Ishikawa (cell line): ENCODE measurements at regions not wholly inside any gene's neighbourhood (a gene's known extent, or its start where the extent isn't known, plus 50 kb on each side); places are given as distances from the start of the nearest gene placed in this dataset.

Experiments
- CEBPB ChIP-seq: IDR thresholded peaks from 2 replicates; pipeline ENCODE4 v1.6.1; 2012
- CREB1 ChIP-seq: IDR thresholded peaks from 2 replicates; pipeline ENCODE4 v1.6.1; 2012; ENCODE audit warnings: low read depth
- EP300 ChIP-seq: IDR thresholded peaks from 2 replicates; pipeline ENCODE4 v1.6.1; 2012; ENCODE audit warnings: borderline replicate concordance
- FOXM1 ChIP-seq: IDR thresholded peaks from 2 replicates; pipeline ENCODE4 v1.6.1; 2012; ENCODE audit warnings: low read depth, borderline replicate concordance
- MAX ChIP-seq: IDR thresholded peaks from 2 replicates; pipeline ENCODE4 v1.6.1; 2012
- RAD21 ChIP-seq: IDR thresholded peaks from 2 replicates; pipeline ENCODE4 v1.6.1; 2012; ENCODE audit warnings: low read depth
- REST ChIP-seq: IDR thresholded peaks from 2 replicates; pipeline ENCODE4 v1.6.1; 2012; ENCODE audit warnings: low read depth, mild to moderate bottlenecking
- TAF1 ChIP-seq: IDR thresholded peaks from 2 replicates; pipeline ENCODE4 v1.6.1; 2012; ENCODE audit warnings: low read depth, mild to moderate bottlenecking
- TCF12 ChIP-seq: IDR thresholded peaks from 2 replicates; pipeline ENCODE4 v1.6.1; 2012; ENCODE audit warnings: low read depth
- TEAD4 ChIP-seq: IDR thresholded peaks from 2 replicates; pipeline ENCODE4 v1.6.1; 2012
- USF1 ChIP-seq: IDR thresholded peaks from 2 replicates; pipeline ENCODE4 v1.6.1; 2012
- ZBTB7A ChIP-seq: IDR thresholded peaks from 2 replicates; pipeline ENCODE4 v1.6.1; 2012; ENCODE audit warnings: low read depth

GRCh38 chr4:181475781-181476507 lies 767.3 kb upstream of the TENM3 start:
- TF ChIP-seq USF1: no peak
- TF ChIP-seq REST: no peak
- TF ChIP-seq RAD21: no peak
- no peak for TF ChIP-seq MAX
- no peak for TF ChIP-seq EP300
- TF ChIP-seq CREB1: no peak
- no peak for TF ChIP-seq TEAD4
- TF ChIP-seq FOXM1: no peak
- no peak for TF ChIP-seq TCF12
- TF ChIP-seq ZBTB7A: no peak
- TF ChIP-seq CEBPB: no peak
- TF ChIP-seq TAF1: no peak
